ENCODE measurements at regions not wholly inside any gene's neighbourhood (a gene's known extent, or its start where the extent isn't known, plus 50 kb on each side); places are given as distances from the start of the nearest gene placed in this dataset.

- no peak for DNase-seq (ENCODE audit: low read depth)
Observed at GRCh38 chr15:70400766-70401541, 303.2 kb upstream of the TLE3 start.

- DNase-seq (ENCODE audit: low read depth), result no peak
Observed at GRCh38 chr15:70399204-70399603, 301.5 kb upstream of the TLE3 start.

DNA sequence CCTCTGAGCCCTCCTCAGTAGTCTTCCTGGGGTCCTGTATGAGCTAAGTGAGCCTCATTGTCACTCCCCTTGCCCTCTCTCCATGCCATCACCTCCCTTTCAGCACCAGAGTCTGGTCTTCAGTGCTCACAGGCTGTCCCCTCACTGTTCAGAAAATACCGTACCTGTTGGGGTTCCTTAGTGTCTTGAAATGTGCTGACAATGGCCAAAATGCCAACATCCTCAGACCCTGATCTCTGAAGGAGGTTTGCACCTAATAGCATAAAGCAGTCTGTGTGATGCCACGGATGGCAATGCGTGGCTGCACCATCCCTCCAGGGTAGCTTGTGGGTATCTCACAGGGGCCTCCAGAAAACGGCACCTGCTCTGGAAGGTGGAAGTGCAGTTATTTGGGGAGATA, 301.0 kb upstream of the TLE3 start:
- DNase-seq (ENCODE audit: low read depth), result no peak

GRCh38 chr15:70396807-70397206, 299.1 kb upstream of the TLE3 start:
- no peak for DNase-seq (ENCODE audit: low read depth)

DNA sequence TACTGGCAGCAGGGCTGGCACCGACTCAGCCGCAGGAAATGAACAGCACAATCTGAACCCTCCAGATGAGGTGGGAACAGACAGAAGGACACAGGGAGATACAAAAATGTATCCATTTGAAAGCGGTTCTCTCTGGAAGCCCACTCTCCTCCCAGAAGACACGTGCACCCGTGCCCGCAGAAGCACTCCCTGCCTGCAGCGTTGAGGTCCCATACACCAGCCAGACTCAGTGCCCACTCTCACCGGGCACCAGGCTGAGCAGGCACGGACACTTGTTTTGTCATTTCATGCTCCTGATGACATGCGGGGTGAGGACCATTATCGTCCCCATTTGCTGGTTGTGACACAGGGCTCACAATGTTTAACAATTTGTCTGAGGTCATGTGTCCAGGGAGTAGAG, 297.4 kb upstream of the TLE3 start:
- DNase-seq (ENCODE audit: low read depth), result no peak

DNA sequence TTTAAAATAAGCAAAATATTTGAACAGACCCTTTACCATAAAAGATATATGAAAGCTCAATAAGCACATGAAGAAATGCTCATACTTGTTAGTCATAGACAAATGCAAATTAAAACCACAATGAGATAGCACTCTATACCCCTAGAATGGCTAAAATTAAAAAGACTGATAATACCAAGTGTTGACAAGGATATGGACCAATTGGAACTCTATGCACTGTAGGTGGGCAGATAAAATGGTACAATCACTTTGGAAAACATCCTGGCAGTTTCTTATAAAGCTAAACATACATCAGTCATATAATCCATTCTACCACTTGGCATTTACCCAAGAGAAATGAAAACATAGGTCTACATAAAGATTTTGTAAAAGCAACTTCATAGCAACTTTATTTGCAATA, 293.0 kb upstream of the TLE3 start:
- DNase-seq (ENCODE audit: low read depth), result no peak

DNA sequence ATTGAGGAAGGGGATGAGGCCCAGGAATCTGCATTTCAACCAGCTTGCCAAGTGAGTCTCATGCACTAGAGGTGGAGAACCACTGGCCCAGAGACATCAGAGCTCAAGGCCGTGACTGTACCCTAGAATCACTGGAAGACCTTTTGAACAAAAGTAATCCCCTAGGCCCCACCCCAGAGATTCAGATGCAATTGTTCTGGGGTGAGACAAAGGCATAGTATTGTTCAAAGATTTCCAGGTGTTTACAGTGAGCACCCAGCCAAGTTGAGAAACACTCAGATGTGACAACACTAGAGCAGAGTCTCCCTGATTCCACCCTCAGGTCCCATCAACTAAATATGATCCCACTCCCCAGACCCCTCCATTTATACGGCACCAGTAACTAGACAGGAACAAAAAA, 290.3 kb upstream of the TLE3 start:
- no peak for DNase-seq (ENCODE audit: low read depth)

GRCh38 chr15:70387081-70387480, 289.4 kb upstream of the TLE3 start:
- DNase-seq (ENCODE audit: low read depth), result no peak

- DNase-seq (ENCODE audit: low read depth), result no peak
Observed at GRCh38 chr15:70385711-70386110, 288.0 kb upstream of the TLE3 start.

DNA sequence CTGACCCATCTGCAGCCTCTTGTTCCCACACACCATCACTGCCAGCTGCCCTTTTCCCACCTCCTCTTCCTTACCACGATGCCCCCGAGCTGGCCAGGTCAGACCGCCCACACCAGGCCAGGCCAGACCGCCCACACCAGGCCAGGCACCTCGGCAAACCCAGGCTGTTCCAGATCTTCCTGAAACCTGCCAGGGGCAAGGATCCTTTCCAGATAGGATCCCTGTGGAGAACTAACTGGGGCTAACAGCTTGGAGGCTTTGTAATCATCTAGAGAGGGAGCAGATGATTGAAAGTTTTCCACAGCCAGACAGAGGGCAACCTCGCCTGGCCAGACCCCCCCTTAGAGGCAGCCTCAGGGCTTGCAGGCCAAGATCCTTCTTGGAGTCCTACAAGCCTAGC, 287.3 kb upstream of the TLE3 start:
- no peak for DNase-seq (ENCODE audit: low read depth)

- DNase-seq (ENCODE audit: low read depth), result no peak
Observed at GRCh38 chr15:70383856-70384255, 286.1 kb upstream of the TLE3 start.

DNA sequence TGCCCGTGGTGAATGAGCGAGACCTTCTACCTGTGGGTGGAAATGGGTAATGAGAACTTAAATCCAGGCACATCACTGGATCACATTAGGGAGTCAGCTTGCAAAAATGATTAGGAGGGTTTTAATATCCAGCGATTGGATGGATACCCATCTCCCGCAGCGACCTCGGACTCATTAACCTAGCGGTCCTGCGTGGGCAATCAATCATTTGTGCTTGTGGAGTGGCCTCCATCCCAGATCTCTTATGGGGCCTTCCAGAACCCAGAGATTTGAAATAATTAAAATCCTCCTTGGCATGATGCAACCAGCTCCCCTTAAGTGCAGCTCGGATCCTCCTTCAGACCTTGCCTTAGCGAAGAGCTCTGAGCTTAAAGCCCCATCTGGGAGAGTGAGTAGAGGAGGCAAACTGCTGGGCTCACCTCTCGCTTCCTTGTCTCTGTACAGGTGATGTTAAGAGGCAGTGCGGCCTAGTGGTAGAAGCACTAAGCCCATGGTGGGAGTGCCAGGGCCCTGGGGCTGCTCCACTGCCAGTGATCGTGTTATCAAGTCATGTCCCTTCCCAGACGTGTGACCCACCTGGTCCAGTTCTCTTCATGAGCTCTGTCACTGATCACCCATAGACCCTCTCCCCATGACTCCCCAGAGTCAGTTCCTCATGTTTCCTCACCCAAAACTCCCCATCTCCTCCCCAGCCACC, 285.2 kb upstream of the TLE3 start:
- no peak for DNase-seq (ENCODE audit: low read depth)

DNA sequence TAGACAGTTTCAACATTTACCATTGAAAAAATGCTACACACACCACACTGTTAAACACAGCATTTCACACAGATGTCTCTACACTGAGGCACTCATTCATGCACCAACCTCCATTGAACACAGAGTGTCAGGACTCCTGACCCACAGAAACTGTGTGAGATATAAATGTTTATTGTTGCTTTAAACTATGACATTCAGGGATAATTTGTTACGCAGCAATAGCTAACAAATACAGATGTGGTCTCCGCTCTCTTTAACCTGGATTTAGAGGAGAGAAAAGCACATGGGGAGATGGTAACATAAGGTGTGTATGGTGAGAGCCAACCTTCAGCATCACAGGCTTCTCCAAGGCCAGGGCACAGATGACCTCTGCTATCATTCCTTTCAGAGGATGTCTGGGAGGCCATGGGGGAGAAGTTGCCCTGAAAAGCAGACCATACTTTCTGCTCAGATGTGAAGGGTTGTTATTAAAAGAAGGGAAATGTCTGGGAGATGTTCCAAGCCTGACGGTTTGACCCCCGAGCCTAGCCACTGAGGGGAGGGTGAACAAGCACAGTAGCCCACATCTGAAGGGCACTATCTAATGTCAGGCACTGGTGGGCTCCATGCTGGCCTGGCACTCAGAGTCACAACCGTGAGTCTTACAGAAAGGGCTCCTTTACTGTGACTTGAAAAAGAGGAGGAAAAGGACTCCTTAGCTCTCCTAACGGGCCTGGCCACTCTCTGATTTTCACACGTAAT, 284.5 kb upstream of the TLE3 start:
- DNase-seq (ENCODE audit: low read depth), result no peak

GRCh38 chr15:70379938-70380883, 282.5 kb upstream of the TLE3 start:
- no peak for DNase-seq (ENCODE audit: low read depth)

DNA sequence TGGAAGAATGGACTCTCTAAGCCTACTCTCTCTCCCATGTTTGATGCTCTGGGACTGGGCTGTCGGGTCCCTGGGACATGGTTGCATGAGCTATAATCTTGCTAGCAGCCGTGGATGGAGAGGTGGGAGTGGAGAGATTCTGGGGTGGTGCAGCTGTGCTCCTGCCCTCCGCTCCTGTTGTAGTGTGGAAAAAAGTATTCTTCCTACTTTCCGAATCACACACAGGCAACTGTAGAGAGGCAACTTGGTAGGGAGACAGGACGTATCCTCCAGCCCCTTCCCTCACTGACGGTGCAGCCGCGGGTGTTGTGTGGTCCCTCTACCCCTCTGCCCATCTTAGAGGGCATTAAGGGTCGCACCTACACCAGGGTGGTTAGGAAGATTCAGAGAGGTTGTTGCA, 281.4 kb upstream of the TLE3 start:
- no peak for DNase-seq (ENCODE audit: low read depth)

DNA sequence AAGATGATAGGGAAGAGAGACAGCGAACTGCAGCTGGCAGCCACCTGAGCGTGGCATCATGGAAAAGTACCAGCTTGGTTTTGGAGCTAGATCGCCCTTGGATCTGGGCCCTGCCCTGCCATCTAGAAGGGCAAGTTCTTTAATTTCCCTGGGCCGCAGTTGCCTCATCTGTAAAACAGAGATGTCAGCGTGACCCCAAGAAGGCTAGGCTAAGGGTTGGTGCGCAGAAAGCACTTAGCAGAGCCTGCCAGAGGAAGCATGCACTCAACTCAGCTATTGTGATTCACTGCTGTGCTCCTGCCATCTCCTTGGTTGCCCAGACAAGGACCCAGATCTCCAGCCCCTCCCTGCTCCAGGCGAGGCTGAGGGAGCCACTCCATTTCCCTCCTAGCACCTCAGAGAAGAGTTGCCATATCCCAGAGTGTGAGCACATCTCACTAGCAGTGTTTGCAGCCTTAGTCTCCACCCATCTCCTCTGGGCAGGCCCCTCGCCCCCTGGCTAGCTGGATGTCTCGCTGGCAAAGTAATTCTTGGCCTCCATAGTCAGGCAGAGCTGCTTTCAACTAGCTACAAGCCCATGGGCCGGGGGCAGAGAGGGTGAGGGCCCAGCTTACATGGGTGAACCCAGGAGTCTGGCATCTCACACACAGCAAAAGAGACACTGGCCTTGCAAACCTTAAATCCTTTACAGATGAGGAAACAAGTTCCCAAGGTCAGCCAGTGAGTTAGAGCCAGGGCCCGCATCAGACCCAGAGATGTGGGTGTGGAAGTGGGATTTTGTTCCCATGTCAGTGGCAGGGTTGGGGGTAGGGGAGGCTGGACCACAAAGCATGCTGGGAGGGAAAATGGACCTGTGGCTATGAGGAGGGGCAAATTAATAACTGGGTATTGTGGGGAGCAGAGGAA, 280.7 kb upstream of the TLE3 start:
- no peak for DNase-seq (ENCODE audit: low read depth)

DNA sequence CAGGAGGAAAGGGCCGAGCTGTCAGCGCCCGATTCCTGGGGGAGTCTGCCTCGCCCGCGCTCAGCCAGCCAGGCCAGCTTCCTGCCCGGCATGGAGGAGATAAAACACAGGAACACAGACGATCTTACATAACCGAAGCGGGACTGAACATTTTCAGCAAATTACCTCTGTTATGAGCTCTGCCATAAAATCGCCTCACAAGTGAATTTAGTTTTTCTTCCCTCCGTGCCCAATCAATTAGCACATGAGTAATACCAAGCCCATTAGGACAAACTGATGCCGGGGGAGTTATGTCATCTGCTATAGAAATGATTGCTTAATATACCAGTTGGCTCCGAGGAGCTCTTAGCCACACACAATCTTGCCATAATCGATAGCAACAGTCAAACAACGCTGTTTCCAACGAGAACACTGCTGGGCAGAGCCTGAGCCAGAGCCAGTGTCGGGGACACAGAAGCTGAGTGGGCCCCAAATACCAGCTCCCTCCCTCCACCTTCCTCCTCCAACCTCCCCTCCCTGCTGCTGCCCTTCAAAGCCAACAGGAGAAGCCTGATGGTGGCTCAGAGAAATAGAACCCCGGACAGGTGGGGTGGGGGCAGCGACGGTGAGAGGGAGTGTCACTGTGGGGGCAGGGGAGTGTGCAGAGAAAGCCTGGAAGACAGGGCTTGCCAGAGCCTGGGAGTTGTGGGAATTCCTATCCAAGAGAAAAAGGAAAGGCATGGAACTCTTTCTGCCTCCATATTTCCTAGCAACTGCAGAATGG, 279.4 kb upstream of the TLE3 start:
- peak; percentile 38 for DNase-seq (ENCODE audit: low read depth)

- no peak for DNase-seq (ENCODE audit: low read depth)
Observed at GRCh38 chr15:70376031-70376928, 278.6 kb upstream of the TLE3 start.

GRCh38 chr15:70375586-70375985, 277.9 kb upstream of the TLE3 start:
- DNase-seq (ENCODE audit: low read depth), result no peak

Measured in M059J (cell line).